Aorta (tissue), 5 donors: ENCODE measurements at regions not wholly inside any gene's neighbourhood (a gene's known extent, or its start where the extent isn't known, plus 50 kb on each side); places are given as distances from the start of the nearest gene placed in this dataset.

Experiments used
- ATAC-seq: fragments of 200-7000 bp; cut with Tn5 transposase; one replicate; pipeline ENCODE4 v1.9.1; 2022; ENCODE audit warnings: moderate library complexity; ENCODE audit not compliant: low FRiP score
- DNase-seq, 2 donors: peaks; one replicate each; pipeline ENCODE4 v3.0.0-alpha.2; 2020
- H3K27ac ChIP-seq, 2 donors: one replicate each; pipeline ENCODE4 v1.5.1; 2013; ENCODE audit warnings: low read length in 2 of 2, mild to moderate bottlenecking in 2 of 2, moderate library complexity in 2 of 2, control low read depth in 1 of 2, inconsistent platforms in 1 of 2, low read depth in 1 of 2
- H3K27me3 ChIP-seq, 2 donors: one replicate each; pipeline ENCODE4 v1.6.1; 2013; ENCODE audit warnings: control low read depth in 1 of 2, low read length in 1 of 2, mild to moderate bottlenecking in 1 of 2, moderate library complexity in 1 of 2; ENCODE audit not compliant: insufficient read depth in 2 of 2, control insufficient read depth in 1 of 2
- H3K36me3 ChIP-seq, 2 donors: one replicate each; pipeline ENCODE4 v1.6.1; 2013; ENCODE audit warnings: control low read depth in 1 of 2, low read length in 1 of 2, mild to moderate bottlenecking in 1 of 2; ENCODE audit not compliant: insufficient read depth in 2 of 2, control insufficient read depth in 1 of 2
- H3K4me1 ChIP-seq, 2 donors: one replicate each; pipeline ENCODE4 v1.6.1; 2013; ENCODE audit warnings: low read length in 2 of 2, control low read depth in 1 of 2, mild to moderate bottlenecking in 1 of 2, moderate library complexity in 1 of 2; ENCODE audit not compliant: insufficient read depth in 2 of 2, control insufficient read depth in 1 of 2
- H3K4me3 ChIP-seq, 2 donors: one replicate each; pipeline ENCODE4 v1.5.1; 2013; ENCODE audit warnings: low read length in 2 of 2, control low read depth in 1 of 2, mild to moderate bottlenecking in 1 of 2
- H3K9me3 ChIP-seq: one replicate; pipeline ENCODE4 v1.6.1; 2013; ENCODE audit warnings: mild to moderate bottlenecking, low read length; ENCODE audit not compliant: control insufficient read depth
- WGBS, 2 donors: extraction: QIAGEN DNeasy Blood & Tissue Kit; methylation state at CpG; one replicate each; pipeline ENCODE4 v1.1.7; 2013; 5-methylcytosine and 5-hydroxymethylcytosine counted together
- intact Hi-C, 2 donors: fragments of 100-400 bp; cut with DNase I; formaldehyde crosslinking; loops; one replicate each; pipeline versions ENCODE4 v1.14.2 to v1.15.0; 2022
- donor health status: healthy with polysubstance abuse.
- donor health status: Bipolar disorder and iron deficiency.
- donor health status: DM: no; HTN: no; CAD: no.
- donor health status: DM: no; HTN: no; CAD: no.
- donor health status: DM: yes; HTN: yes; CAD: no.

DNA sequence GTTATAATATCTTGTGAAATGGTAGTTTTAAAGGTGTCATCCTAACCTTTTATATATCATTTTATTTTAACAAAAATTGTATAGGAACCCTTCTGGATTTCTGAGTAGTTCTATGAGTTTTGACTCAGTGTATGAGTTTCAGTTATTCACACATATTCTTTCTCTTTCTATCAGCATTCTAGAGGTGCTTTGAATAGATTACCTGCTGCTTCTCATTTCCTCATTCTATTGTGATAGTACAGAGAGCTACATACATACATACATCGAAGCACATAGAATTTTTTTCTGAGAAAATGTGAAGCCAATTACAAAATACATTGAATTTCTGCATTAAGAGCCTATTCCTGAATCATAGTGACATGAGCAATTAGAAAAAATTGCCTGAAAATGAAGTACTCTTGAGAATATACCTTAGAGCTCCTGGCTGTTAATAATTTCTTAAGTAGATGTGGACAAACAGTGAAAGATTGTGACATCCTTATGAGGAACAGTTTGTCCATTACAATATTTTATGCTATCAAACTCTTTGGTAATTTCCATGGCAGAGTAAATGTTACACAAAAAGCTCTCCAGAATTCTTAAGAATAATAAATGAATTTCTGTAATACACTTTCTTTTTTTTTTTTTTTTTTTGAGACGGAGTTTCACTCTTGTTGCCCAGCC is 556.6 kb downstream of the TRHDE start:
- DNase-seq (no peak), ATAC-seq (no peak)
- Histone ChIP-seq H3K27me3 (no peaks in the 10 kb centered on the region), H3K27ac (no peak overlapping the region), H3K4me3 (no peak overlapping the region), H3K9me3 (no peaks in the 10 kb centered on the region), H3K36me3 (no peaks in the 10 kb centered on the region), H3K4me1 (no peaks in the 10 kb centered on the region)
- intact Hi-C loops, result no loop called here
- 59 to 69% methylated on average over 2 of the region's 2 CpGs for WGBS, 2 donors

DNA sequence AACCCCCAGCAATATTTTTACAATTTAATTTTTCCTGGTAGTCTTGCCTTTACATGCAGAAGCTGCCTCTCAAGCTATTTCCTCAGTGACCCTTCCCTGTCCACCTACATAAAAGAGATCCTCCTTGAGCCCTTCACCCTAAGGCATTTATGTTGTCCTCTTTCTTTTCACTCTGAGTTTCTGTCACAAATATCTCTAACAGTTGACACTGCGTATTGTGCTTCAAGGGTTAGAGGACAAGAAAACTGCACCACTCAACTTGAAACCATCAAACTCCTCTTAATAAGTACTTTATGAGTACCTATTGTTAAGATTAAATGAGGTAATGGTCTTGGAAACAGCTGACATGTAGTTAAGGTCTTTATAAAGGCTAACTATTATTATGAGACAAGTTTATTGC is 557.7 kb downstream of the TRHDE start:
- ATAC-seq (no peak), DNase-seq (no peak)
- H3K27me3 ChIP-seq, result no peaks in the 10 kb centered on the region
- no peaks in the 10 kb centered on the region for H3K9me3 ChIP-seq
- no peaks in the 10 kb centered on the region for H3K4me1 ChIP-seq
- H3K36me3 ChIP-seq, result no peaks in the 10 kb centered on the region
- 92 to 93% methylated on average over 1 of the region's 1 CpG for WGBS, 2 donors
- no peak overlapping the region for H3K27ac ChIP-seq
- no peak overlapping the region for H3K4me3 ChIP-seq
- intact Hi-C loops, result no loop called here

- Histone ChIP-seq H3K9me3 (no peaks in the 10 kb centered on the region), H3K27me3 (no peaks in the 10 kb centered on the region), H3K4me3 (no peak overlapping the region), H3K36me3 (no peaks in the 10 kb centered on the region), H3K27ac (no peak overlapping the region), H3K4me1 (no peaks in the 10 kb centered on the region)
- DNase-seq (peak in 1 of 2 donors; percentile 50), ATAC-seq (no peak)
- 34 to 40% methylated on average over 4 of the region's 4 CpGs for WGBS, 2 donors
- intact Hi-C loops, result no loop called here
Observed at GRCh38 chr12:72832024-72832423, 559.9 kb downstream of the TRHDE start.

- no peaks in the 10 kb centered on the region for H3K9me3 ChIP-seq
- intact Hi-C loops, result no loop called here
- DNase-seq (no peak), ATAC-seq (no peak)
- H3K36me3 ChIP-seq, result no peaks in the 10 kb centered on the region
- H3K27ac ChIP-seq, result no peak overlapping the region
- no peak overlapping the region for H3K4me3 ChIP-seq
- H3K27me3 ChIP-seq, result no peaks in the 10 kb centered on the region
- no peaks in the 10 kb centered on the region for H3K4me1 ChIP-seq
Observed at GRCh38 chr12:72836194-72836593, 564.0 kb downstream of the TRHDE start.

- H3K27ac ChIP-seq, result no peak overlapping the region
- no peak overlapping the region for H3K4me3 ChIP-seq
- intact Hi-C loops, result no loop called here
- H3K27me3 ChIP-seq, result no peaks in the 10 kb centered on the region
- H3K36me3 ChIP-seq, result no peaks in the 10 kb centered on the region
- no peaks in the 10 kb centered on the region for H3K9me3 ChIP-seq
- WGBS, 2 donors, result 85 to 86% methylated on average over 1 of the region's 1 CpG
- DNase-seq (no peak), ATAC-seq (no peak)
- H3K4me1 ChIP-seq, result no peaks in the 10 kb centered on the region
Observed at GRCh38 chr12:72839696-72840095, 567.5 kb downstream of the TRHDE start.

DNA sequence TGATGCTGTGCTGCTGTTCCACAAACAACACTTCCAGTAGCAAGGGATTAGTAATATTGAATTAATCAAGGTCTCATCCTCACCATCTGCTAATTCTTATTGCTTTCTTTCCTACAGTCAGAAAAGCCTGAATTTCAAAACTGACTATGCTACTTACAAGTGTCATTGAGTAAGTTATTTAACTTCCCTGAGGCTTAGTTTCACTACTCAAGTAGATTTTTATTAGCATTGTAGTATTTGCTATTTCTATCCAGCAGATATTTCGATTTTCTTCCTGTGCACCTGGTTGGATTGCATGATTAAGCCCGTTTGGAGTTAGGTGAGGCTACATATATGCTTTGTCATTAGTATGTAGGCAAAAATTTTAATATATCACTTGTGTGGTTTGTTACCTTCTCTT is 591.5 kb downstream of the TRHDE start:
- H3K4me3 ChIP-seq, result no peak overlapping the region
- intact Hi-C loops, result no loop called here
- no peaks in the 10 kb centered on the region for H3K4me1 ChIP-seq
- DNase-seq (no peak), ATAC-seq (no peak)
- H3K27me3 ChIP-seq, result no peaks in the 10 kb centered on the region
- 68 to 82% methylated on average over 2 of the region's 2 CpGs for WGBS, 2 donors
- no peaks in the 10 kb centered on the region for H3K9me3 ChIP-seq
- H3K27ac ChIP-seq, result no peak overlapping the region
- H3K36me3 ChIP-seq, result no peaks in the 10 kb centered on the region

DNA sequence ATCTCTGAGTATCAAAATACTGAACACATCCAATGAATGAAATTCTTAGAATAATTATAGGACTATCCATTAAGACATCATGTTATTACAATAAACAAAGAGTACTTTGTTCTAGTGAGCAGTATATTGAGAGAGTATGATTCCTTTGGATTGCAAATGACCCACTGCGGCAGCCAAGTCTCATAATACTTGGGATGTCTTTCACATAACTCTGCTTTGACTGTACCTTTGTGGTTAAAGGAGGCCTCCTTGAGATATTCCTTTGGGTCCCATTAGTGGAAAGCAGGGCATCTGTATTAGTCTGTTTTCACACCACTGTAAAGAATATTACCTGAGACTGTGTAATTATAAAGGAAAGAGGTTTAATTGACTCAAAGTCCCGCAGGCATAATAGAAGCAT is 593.8 kb downstream of the TRHDE start:
- H3K27me3 ChIP-seq, result no peaks in the 10 kb centered on the region
- no peaks in the 10 kb centered on the region for H3K9me3 ChIP-seq
- intact Hi-C loops, result no loop called here
- 92 to 93% methylated on average over 2 of the region's 2 CpGs for WGBS, 2 donors
- no peaks in the 10 kb centered on the region for H3K36me3 ChIP-seq
- ATAC-seq (no peak), DNase-seq (no peak)
- H3K27ac ChIP-seq, result no peak overlapping the region
- no peaks in the 10 kb centered on the region for H3K4me1 ChIP-seq
- no peak overlapping the region for H3K4me3 ChIP-seq

- 12 to 13% methylated on average over 6 of the region's 6 CpGs for WGBS, 2 donors
- Histone ChIP-seq H3K9me3 (no peaks in the 10 kb centered on the region), H3K4me1 (no peaks in the 10 kb centered on the region), H3K4me3 (no peak overlapping the region), H3K36me3 (no peaks in the 10 kb centered on the region), H3K27me3 (no peaks in the 10 kb centered on the region), H3K27ac (no peak overlapping the region)
- ATAC-seq (no peak), DNase-seq (no peak)
- intact Hi-C loops, result no loop called here
Observed at GRCh38 chr12:72869024-72869423, 596.9 kb downstream of the TRHDE start.

- no peaks in the 10 kb centered on the region for H3K36me3 ChIP-seq
- H3K27me3 ChIP-seq, result no peaks in the 10 kb centered on the region
- intact Hi-C loops, result no loop called here
- H3K9me3 ChIP-seq, result no peaks in the 10 kb centered on the region
- H3K4me3 ChIP-seq, result no peak overlapping the region
- DNase-seq (no peak), ATAC-seq (no peak)
- whole genome bisulfite sequencing, 2 donors, result 45 to 52% methylated on average over 5 of the region's 5 CpGs
- no peaks in the 10 kb centered on the region for H3K4me1 ChIP-seq
- no peak overlapping the region for H3K27ac ChIP-seq
Observed at GRCh38 chr12:72872238-72872887, 600.2 kb downstream of the TRHDE start.
